ENCODE measurements at regions not wholly inside any gene's neighbourhood (a gene's known extent, or its start where the extent isn't known, plus 50 kb on each side); places are given as distances from the start of the nearest gene placed in this dataset.
"Not testable (repeated sequence)": the region's sequence is repeated elsewhere in the genome, so short reads cannot be mapped to it uniquely, and the experiment has no call there.

GRCh38 chr9:62838024-62838718, 1648.3 kb downstream of the SPATA31A7 start:
- not testable (repeated sequence) for TF ChIP-seq CTCF (IDR thresholded peaks at IDR 0.05; ENCODE audit: low read depth, low read length, missing input control); MAX (IDR thresholded peaks at IDR 0.05); SP1 (IDR thresholded peaks at IDR 0.05); TAF1 (conservative IDR thresholded peaks at IDR 0.05); JUND (IDR thresholded peaks at IDR 0.05); REST (IDR thresholded peaks at IDR 0.05); FOXA1 (IDR thresholded peaks at IDR 0.05); RAD21 (IDR thresholded peaks at IDR 0.05); YY1 (IDR thresholded peaks at IDR 0.05); FOXA2 (IDR thresholded peaks at IDR 0.05); ZBTB33 (IDR thresholded peaks at IDR 0.05); GABPA (IDR thresholded peaks at IDR 0.05 in 1 of 2, conservative IDR thresholded peaks at IDR 0.05 in 1 of 2)
